ENCODE measurements at regions not wholly inside any gene's neighbourhood (a gene's known extent, or its start where the extent isn't known, plus 50 kb on each side); places are given as distances from the start of the nearest gene placed in this dataset.
A peak's percentile ranks its signal among the peaks of the same experiment; 100 is the strongest.
"Not testable (repeated sequence)": the region's sequence is repeated elsewhere in the genome, so short reads cannot be mapped to it uniquely, and the experiment has no call there.

DNA sequence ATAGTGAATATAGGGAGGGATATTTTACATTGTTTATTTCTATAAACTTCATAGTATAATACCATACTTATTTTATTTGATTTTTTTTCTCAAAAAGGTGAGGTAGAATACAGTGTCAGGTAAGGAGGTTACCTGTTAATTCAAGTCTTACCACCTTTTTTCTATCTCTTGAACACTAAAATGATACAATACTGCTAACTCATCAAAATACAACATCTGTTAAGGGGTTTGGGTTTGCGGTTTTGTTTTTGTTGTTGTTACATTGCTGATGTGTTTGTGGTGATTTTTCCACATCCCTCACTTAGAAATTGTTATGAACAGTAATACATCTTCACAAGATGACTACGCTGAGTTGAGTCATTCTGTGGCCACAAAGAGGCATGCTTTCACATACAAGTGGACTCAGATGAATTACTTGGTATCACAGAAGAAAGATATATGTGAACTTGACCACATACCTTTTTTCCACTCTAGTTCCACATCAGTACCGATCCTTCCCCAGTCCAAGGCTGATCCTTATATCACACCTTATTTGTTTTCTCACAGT, 139.4 kb upstream of the ID4 start:
- H3K27me3 Mint-ChIP-seq = no peaks in the 10 kb centered on the region
- H3K36me3 Mint-ChIP-seq = no peaks in the 10 kb centered on the region
- no peaks in the 10 kb centered on the region for H3K4me1 Mint-ChIP-seq
- peaks cover 11% of the 10 kb centered on the region for H3K9me3 Mint-ChIP-seq
- no peak for ATAC-seq
- no peak overlapping the region for H3K4me3 Mint-ChIP-seq
- no peak overlapping the region for H3K27ac Mint-ChIP-seq

DNA sequence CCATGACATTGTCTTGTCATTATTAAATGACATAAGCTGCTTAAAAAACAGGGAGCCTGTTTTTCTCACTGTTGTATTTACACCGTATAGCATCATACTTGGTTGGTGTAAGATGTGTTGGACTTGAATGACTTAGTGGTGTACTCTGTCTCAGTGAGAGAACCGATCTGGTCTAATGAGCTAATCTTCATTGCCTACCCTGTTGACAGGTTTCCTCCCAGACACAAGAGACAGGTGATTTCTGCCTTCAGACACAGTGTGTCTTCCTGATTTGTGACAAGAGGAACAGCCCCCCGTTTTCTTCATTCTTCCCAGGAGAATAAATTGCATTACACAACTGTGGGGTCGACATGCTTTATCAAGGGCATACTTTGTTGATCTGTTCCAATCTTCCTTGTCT, 137.2 kb upstream of the ID4 start:
- no peaks in the 10 kb centered on the region for H3K36me3 Mint-ChIP-seq
- H3K9me3 Mint-ChIP-seq = peaks cover 13% of the 10 kb centered on the region
- no peaks in the 10 kb centered on the region for H3K27me3 Mint-ChIP-seq
- no peak overlapping the region for H3K4me3 Mint-ChIP-seq
- H3K27ac Mint-ChIP-seq = no peak overlapping the region
- ATAC-seq = no peak
- no peaks in the 10 kb centered on the region for H3K4me1 Mint-ChIP-seq

DNA sequence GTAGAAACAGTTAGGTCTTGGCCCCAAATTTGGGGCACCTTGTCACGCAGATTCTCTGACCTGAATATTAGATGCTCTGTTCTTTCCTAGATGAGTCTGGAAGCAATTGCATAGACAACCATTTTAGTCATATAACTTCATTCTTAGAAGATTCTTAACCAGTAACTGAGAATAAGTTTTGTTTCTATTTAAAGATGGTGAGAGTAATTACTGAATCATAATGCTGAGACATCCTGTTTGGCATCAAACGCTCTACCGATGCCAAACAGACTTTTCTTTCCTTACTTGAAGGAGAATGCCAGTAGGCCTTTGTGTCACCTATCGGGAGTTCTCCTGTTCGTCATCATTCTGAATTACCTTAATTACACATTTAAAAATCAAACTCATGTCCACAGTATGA, 131.6 kb upstream of the ID4 start:
- H3K4me3 Mint-ChIP-seq = no peak overlapping the region
- peaks cover 5% of the 10 kb centered on the region for H3K9me3 Mint-ChIP-seq
- no peak for ATAC-seq
- H3K36me3 Mint-ChIP-seq = no peaks in the 10 kb centered on the region
- H3K27ac Mint-ChIP-seq = no peak overlapping the region
- no peaks in the 10 kb centered on the region for H3K27me3 Mint-ChIP-seq
- H3K4me1 Mint-ChIP-seq = no peaks in the 10 kb centered on the region

DNA sequence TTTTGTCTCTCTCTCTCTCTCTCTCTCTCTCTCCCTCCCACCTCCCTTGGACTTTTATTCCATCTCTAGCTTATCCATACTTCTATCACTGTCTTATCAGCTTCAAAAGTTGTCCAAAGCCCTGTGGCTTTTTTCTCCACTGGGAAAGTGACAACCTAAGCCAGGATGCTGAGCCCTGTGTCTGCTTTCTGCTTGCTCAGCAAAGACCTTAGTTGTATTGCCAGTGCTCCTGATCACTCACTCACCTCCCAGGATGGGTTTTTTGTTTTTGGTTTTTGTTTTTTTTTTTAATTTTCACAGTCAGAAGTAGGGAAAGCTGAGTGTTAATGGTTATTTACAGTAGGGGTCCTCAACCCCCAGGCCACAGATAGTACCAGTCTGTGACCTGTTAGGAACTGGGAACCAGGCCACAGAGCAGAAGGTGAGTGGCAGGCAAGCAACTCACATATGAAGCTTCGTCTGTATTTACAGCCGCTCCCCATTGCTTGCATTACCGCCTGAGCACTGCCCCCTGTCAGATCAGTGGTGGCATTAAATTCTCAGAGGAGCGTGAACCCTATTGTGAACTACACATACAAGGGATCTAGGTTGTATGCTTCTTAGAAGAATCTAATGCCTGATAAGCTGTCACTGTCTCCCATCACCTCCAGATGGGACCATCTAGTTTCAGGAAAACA, 125.0 kb upstream of the ID4 start:
- no peak for ATAC-seq
- peaks cover 6% of the 10 kb centered on the region for H3K9me3 Mint-ChIP-seq
- H3K4me3 Mint-ChIP-seq = no peak overlapping the region
- H3K4me1 Mint-ChIP-seq = no peaks in the 10 kb centered on the region
- no peaks in the 10 kb centered on the region for H3K36me3 Mint-ChIP-seq
- no peak overlapping the region for H3K27ac Mint-ChIP-seq
- no peaks in the 10 kb centered on the region for H3K27me3 Mint-ChIP-seq

DNA sequence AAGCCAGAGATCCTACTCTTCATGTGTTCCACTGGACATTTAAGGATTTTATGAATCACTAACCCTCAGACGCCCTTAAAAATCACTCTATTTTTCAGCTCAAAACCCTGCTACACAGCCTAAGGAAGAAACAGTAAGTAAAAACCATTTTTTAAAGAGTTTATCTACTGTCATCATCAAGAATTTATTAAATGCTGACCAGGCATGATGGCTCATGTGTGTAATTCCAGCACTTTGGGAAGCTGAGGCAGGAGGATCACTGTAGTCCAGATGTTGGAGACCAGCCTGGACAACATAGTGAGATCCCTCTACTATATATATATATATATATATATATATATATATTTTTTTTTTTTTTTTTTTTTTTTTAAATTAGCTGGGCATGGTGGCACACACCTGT, 124.2 kb upstream of the ID4 start:
- no peak overlapping the region for H3K4me3 Mint-ChIP-seq
- no peaks in the 10 kb centered on the region for H3K4me1 Mint-ChIP-seq
- H3K9me3 Mint-ChIP-seq = peaks cover 6% of the 10 kb centered on the region
- ATAC-seq = no peak
- no peaks in the 10 kb centered on the region for H3K36me3 Mint-ChIP-seq
- no peaks in the 10 kb centered on the region for H3K27me3 Mint-ChIP-seq
- no peak overlapping the region for H3K27ac Mint-ChIP-seq

DNA sequence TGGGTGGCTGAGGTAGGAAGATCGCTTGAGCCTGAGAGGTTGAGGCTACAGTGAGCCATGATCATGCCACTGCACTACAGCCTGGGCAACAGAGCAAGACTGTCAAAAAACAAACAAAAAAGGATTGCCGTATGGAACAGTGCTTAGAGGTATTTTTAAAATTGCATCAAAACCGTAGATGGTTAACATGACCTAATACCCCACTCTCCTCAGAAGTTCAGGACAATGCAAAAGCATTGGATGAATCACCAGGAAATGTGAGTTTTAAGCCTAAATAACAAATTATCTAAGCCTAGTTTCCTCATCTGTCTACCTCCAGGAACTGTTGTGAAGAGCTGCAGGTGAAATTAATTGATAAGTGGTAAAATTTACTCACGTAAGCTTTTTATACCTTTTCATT, 123.8 kb upstream of the ID4 start:
- Mint-ChIP-seq H3K27ac (no peak overlapping the region), H3K27me3 (no peaks in the 10 kb centered on the region), H3K4me1 (no peaks in the 10 kb centered on the region), H3K36me3 (no peaks in the 10 kb centered on the region), H3K4me3 (no peak overlapping the region), H3K9me3 (peaks cover 6% of the 10 kb centered on the region)
- ATAC-seq = no peak

DNA sequence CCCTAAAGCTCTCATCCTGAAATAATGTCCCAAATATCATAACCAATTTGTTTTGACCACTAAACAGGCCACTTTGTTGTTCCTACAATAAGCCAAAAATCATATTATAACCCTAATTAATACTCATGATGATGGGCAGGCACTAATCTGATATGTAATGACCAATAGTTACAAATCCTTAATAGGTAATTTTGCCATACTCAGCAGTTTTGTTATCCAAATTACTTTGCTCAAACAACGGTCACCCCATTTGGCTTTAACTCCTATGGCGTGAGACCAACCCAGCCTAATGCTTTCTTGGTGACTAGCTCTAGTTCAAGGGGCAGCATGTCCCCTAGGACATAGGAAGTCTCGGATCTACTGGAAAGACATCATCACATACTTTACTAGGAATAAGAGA, 123.2 kb upstream of the ID4 start:
- ATAC-seq = no peak
- H3K27me3 Mint-ChIP-seq = no peaks in the 10 kb centered on the region
- H3K27ac Mint-ChIP-seq = no peak overlapping the region
- no peaks in the 10 kb centered on the region for H3K36me3 Mint-ChIP-seq
- no peak overlapping the region for H3K4me3 Mint-ChIP-seq
- H3K9me3 Mint-ChIP-seq = peaks cover 3% of the 10 kb centered on the region
- no peaks in the 10 kb centered on the region for H3K4me1 Mint-ChIP-seq

DNA sequence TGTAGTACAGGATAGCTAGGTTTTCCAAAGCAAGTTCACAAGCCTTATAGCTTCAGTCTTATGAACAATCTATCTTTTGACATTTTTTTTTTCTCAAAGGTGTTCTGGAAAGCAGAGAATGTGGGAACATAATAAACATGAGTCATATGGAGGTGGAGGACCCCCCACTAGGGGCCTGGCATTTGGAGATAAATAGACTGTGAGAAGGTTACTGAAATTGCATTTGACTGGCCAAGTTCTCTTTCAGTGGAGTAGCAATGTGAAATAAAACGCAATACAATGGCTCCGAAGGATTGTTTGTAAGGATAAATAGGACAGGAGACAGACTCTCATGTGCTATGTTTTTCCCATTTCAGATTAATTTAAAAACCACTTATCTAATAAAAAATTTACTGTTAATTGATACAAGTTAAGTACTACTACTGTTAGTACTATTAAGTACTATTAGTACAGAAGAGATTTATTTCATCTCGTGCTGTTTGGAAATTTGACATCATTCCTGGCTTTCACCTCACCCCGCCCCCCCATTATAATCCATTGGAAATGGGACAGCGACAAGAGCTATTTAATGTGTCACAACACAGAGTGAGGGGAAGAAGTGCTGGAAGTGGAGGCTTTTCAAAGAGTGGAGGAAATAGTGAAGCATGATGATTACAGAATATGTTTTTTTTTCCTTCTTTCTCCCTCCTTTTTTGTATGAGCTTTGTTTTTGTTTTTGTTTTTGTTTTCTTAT, 122.6 kb upstream of the ID4 start:
- H3K9me3 Mint-ChIP-seq = peaks cover 3% of the 10 kb centered on the region
- H3K27ac Mint-ChIP-seq = no peak overlapping the region
- H3K27me3 Mint-ChIP-seq = no peaks in the 10 kb centered on the region
- H3K4me3 Mint-ChIP-seq = no peak overlapping the region
- no peaks in the 10 kb centered on the region for H3K36me3 Mint-ChIP-seq
- ATAC-seq = no peak
- H3K4me1 Mint-ChIP-seq = no peaks in the 10 kb centered on the region

DNA sequence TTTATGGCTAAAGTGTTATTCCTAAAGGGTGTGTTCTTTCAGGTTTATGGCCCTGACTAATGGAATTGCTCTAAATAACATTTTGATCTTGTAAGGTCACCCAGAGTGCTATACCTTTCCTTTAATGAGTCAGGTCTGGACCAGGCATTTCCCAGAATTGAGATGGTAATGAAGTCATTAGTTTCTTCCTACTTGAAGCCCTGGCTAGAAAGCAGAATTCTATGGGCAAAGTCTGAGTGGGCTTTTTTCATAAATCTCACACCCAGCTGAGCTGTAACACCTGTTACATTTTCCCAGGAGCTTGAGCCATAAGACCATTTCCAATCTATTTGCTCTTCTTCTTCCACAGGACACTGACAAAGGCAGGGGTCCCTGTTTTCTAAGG, 122.0 kb upstream of the ID4 start:
- no peak for ATAC-seq
- no peak overlapping the region for H3K4me3 Mint-ChIP-seq
- H3K27me3 Mint-ChIP-seq = no peaks in the 10 kb centered on the region
- H3K9me3 Mint-ChIP-seq = peaks cover 3% of the 10 kb centered on the region
- no peaks in the 10 kb centered on the region for H3K36me3 Mint-ChIP-seq
- no peak overlapping the region for H3K27ac Mint-ChIP-seq
- no peaks in the 10 kb centered on the region for H3K4me1 Mint-ChIP-seq

DNA sequence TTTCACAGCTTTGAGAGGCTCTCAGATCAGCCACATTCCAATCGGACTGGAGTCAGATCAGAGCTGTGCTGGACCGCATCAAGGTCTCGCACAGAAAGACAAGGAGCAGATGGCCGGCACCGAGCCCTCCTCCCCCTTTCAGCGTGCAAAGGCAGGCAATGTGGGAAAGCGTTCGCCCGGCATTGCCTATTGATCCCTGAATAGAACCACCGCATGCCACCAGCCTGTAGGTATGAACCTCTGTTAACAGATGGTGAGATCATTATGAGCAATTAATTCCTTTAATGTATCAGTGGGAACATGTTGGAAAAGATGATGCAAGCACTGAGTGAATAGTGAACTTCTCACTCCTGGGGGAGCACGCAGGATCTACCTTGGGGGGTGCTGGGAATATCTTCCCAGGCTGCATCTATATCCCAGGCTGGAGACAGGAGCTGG, 117.5 kb upstream of the ID4 start:
- H3K27ac Mint-ChIP-seq = no peak overlapping the region
- H3K9me3 Mint-ChIP-seq = no peaks in the 10 kb centered on the region
- H3K27me3 Mint-ChIP-seq = no peaks in the 10 kb centered on the region
- peak; percentile 27 for ATAC-seq
- H3K36me3 Mint-ChIP-seq = no peaks in the 10 kb centered on the region
- H3K4me1 Mint-ChIP-seq = no peaks in the 10 kb centered on the region
- H3K4me3 Mint-ChIP-seq = no peak overlapping the region

DNA sequence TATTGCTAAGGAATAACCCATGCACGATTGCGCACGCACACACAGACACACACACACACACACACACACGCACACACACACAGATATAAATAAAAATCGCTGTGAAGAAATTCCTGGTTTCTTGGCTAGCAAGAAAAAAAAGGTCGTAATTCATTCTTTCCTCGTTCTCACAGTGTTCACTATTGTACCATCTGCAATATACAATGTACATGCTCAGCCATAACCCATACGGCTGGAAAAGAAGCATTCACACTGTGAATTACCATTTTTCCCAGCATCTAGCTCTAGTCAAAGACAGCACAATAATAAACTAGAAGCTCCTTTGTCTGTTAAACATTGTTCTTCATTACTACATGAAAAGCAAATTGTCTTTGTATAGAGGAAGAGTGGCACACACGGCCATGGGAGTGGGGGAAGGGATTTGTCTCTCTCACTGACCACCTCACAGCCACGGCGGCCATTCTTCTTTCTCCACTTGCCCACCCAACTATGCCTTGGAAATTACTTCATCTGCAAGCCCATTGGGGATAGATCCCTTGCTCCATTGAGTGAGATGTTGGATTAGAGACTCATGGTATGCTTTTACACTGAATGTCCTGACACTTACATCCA, 115.3 kb upstream of the ID4 start:
- Mint-ChIP-seq H3K4me1 (no peaks in the 10 kb centered on the region), H3K4me3 (no peak overlapping the region), H3K27ac (no peak overlapping the region), H3K27me3 (no peaks in the 10 kb centered on the region), H3K9me3 (peaks cover 3% of the 10 kb centered on the region), H3K36me3 (no peaks in the 10 kb centered on the region)
- no peak for ATAC-seq

DNA sequence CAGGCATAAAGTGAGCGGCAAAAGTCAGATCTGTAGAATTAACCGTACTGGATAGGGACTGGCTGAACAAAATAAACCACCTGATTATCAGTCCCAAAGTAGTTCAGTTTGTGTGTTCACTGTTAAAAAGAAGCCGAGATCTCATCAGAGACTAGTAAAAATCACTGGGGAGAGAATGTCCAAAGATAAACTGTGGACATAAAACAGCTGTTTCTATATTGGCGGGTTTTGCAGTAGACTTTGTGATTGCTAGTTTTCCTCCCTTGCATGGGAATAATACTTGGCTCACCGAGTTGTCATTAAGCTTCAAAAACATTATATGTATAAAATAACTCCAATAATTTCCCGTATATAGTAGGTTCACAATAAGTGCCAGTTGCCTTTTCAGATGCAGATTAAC, 114.2 kb upstream of the ID4 start:
- no peak for ATAC-seq
- no peaks in the 10 kb centered on the region for H3K4me1 Mint-ChIP-seq
- peaks cover 3% of the 10 kb centered on the region for H3K9me3 Mint-ChIP-seq
- no peaks in the 10 kb centered on the region for H3K27me3 Mint-ChIP-seq
- H3K27ac Mint-ChIP-seq = no peak overlapping the region
- H3K36me3 Mint-ChIP-seq = no peaks in the 10 kb centered on the region
- H3K4me3 Mint-ChIP-seq = no peak overlapping the region

DNA sequence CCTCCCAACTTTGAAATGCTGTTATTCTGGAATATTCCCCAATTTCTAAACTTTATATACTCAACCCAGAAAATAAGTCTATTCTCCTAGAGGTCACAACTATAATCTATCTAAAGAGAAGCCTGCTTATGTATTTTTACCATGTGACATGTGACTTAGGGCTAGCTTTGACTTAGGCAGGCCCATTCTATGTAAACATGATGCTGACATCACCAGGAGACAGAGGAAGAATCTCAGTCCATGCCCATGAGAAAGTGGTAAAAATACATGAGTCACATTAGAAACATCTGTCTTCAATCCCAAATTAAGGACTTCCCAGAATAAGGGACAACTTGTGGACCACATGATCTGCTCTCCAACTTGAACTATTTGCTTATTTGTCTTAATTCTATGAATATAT, 113.6 kb upstream of the ID4 start:
- H3K4me3 Mint-ChIP-seq = no peak overlapping the region
- no peaks in the 10 kb centered on the region for H3K36me3 Mint-ChIP-seq
- H3K27me3 Mint-ChIP-seq = no peaks in the 10 kb centered on the region
- no peak for ATAC-seq
- H3K9me3 Mint-ChIP-seq = peaks cover 3% of the 10 kb centered on the region
- no peak overlapping the region for H3K27ac Mint-ChIP-seq
- H3K4me1 Mint-ChIP-seq = no peaks in the 10 kb centered on the region

DNA sequence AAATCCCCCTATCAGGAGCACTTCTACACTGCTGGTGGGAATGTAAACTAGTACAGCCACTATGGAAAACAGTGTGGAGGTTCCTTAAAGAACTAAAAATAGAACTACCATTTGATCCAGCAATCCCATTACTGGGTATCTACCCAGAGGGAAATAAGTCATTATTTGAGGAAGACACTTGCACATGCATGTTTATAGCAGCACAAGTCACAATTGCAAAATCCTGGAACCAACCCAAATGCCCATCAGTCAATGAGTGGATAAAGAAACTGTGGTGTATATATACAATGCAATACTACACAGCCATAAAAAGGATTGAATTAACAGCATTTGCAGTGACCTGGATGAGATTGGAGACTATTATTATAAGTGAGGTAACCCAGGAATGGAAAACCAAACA, 111.7 kb upstream of the ID4 start:
- H3K27me3 Mint-ChIP-seq = not testable (repeated sequence)

DNA sequence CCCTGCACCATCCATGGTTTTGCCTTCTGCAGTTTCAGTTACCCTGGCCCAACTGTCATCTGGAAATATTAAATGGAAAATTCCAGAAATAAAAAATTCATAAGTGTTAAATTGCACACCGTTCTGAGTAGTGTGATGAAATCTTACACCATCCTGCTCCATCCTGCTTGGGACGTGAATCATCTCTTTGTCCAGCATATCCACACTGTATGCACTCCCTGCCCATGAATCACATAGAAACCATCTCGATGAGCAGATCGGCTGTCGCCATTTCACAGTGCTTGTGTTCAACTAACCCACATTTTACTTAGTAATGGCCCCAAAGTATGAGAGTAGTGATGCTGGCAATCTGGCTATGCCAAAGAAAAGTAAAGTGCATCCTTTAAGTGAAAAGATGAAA, 105.9 kb upstream of the ID4 start:
- no peaks in the 10 kb centered on the region for H3K27me3 Mint-ChIP-seq

More for the DNA sequence above, 111.7 kb upstream of the ID4 start:
- not testable (repeated sequence) for ATAC-seq, H3K4me3 Mint-ChIP-seq, H3K9me3 Mint-ChIP-seq, H3K27ac Mint-ChIP-seq, H3K36me3 Mint-ChIP-seq, H3K4me1 Mint-ChIP-seq

DNA sequence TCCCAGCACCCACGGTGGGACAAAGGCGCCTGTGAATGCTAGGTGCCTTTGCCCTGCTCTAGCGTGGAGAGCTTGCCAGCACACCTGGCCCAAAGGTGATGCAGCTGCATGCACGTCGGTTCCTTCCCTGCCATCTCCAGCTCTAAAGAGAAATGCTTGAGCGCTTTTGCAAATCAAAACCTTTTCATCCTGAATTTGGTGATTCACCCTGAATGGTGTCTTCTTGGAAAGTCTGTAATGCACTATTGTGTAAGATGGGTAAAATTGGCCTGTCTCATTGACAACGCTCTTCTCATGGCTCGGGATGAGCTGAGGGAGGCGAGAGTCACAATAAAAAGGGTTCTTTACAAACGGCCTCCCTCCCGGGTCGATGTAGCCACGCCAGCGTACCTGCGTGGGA, 103.1 kb upstream of the ID4 start:
- no peak overlapping the region for H3K4me3 Mint-ChIP-seq
- no peaks in the 10 kb centered on the region for H3K4me1 Mint-ChIP-seq
- no peak for ATAC-seq
- no peak overlapping the region for H3K27ac Mint-ChIP-seq
- H3K36me3 Mint-ChIP-seq = no peaks in the 10 kb centered on the region
- no peaks in the 10 kb centered on the region for H3K27me3 Mint-ChIP-seq
- peaks cover 4% of the 10 kb centered on the region for H3K9me3 Mint-ChIP-seq

More for the DNA sequence above, 105.9 kb upstream of the ID4 start:
- Mint-ChIP-seq H3K36me3 (no peaks in the 10 kb centered on the region), H3K4me1 (no peaks in the 10 kb centered on the region), H3K27ac (no peak overlapping the region), H3K4me3 (no peak overlapping the region), H3K9me3 (peaks cover 2% of the 10 kb centered on the region)
- no peak for ATAC-seq

All from stimulated activated memory B cell treated with anti-CD40 and anti-IgM and Interleukin-4, amounts not matched to agents 10 μg/mL and 1 μg/mL and 100 μg/mL, for 72 hours (primary cell).